GM20431 (cell line): ENCODE measurements at regions not wholly inside any gene's neighbourhood (a gene's known extent, or its start where the extent isn't known, plus 50 kb on each side); places are given as distances from the start of the nearest gene placed in this dataset.
"Not testable (repeated sequence)": the region's sequence is repeated elsewhere in the genome, so short reads cannot be mapped to it uniquely, and the experiment has no call there.

Experiments
- in situ Hi-C: fragments of 300-500 bp; cut with MseI, MboI; formaldehyde crosslinking; loops from one replicate; pipeline ENCODE4 v1.15.0; 2020; ENCODE audit warnings: low sequenced_read_pairs; ENCODE audit not compliant: unreplicated experiment

DNA sequence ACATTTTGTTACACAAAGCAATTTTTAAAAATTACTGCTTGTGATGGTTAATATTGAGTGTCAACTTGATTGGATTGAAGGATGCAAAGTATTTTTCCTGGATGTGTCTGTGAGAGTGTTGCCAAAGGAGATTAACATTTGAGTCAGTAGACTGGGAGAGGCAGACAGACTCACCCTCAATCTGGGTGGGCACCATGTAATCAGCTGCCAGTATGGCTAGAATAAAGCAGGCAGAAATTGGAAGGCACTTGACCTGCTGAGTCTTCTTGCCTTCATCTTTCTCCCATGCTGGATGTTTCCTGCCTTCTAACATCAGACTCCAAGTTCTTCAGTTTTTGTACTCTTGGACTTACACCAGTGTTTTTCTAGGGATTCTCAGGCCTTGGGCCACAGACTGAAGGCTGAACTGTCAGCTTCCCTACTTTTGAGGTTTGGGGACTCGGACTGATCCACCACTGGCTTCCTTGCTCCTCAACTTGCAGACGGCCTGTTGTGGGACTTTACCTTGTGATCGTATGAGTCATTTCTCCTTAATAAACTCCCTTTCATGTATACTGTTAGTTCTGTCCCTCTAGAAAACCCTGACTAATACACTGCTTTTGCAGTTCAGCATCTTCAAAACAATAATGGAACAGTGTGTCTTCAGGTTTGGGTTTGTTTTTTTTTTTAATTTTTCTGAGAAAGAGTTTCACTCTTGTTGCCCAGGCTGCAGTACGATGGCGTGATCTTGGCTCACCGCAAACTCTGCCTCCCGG is 244.1 kb upstream of the SEMA3C start:
- in situ Hi-C loops: no loop called here

DNA sequence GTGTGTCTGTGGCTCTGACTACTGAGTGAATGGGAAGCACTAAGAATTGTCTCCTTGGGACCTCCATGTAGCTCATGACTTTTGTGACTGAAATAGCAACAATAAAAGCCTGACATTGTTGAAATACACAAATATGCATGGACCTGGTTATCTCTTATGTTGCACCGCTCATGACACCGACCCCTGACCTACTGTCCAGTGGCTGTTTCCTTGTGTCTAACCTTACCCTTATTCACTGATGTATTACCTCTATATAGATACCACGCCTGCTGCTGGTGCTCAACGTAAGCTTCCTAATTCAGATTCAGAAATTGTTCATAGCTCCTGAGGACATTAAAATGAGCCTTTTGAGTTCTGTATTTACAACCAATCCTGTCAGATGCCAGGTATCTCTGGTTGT is 243.4 kb upstream of the SEMA3C start:
- in situ Hi-C loops: no loop called here

DNA sequence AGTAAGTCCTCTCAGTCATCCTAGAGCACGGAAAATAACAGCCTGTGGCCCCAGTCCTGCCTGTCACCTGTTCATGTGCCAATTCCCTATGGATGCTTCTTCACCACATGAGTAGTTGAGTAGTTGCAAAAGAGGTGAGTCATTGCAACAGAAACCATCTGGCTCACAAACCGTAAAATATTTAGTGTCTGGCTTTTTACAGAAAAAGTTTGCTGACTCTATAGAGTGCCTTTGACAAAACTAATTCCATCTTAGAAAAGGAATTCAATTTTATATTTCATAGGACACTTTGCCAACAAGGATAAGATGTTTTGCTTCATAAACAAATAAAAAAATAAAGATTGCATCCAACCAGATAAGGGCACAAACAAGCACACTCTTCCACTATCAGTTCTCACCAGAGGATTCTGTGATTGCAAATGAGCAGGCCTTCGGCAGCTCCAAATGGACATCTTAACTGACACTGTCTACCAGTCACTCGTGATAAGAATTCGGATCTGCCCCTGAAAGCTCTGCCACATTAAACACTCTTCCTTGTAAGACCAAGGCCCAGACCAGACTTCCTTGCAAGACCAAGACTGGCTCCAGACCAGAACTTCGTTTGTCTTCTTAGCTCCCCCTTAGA is 242.7 kb upstream of the SEMA3C start:
- in situ Hi-C loops: no loop called here

DNA sequence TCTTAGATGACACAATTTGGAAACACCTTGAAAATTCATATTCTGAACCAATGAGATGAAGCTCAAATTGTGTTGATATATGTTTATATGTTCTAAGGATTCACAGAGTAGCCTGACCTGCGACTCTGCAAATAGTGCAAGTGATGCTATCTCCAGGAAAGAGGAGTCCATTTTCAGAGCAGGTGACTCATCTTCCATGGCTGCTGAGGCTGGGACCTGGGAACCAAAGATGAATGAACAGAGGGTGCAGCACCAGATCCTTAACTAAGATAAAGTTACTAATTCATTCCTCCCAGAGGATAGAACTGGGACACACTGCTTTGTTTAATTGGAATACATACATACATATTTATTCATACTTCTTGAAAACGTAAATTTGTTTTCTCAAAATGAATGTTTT is 240.6 kb upstream of the SEMA3C start:
- in situ Hi-C loops: no loop called here

DNA sequence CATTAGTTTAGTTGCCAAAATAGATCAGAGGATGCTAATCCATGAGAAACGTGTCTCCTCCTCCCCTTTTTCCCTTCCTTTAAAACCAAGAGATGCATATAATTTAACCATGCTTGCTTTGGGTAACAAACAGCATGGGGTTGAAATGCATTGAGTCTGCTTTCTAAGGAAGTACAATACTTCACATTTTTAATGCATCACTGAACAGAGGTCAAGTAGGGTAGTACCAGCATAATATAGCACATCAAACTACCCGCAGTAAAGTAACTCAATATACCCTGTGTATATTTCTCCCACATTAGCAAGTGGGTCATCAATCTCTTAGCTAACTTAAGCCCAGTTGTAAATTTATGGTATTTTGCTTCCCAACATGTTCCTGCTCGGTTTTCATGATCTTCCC is 239.3 kb upstream of the SEMA3C start:
- in situ Hi-C loops: no loop called here

DNA sequence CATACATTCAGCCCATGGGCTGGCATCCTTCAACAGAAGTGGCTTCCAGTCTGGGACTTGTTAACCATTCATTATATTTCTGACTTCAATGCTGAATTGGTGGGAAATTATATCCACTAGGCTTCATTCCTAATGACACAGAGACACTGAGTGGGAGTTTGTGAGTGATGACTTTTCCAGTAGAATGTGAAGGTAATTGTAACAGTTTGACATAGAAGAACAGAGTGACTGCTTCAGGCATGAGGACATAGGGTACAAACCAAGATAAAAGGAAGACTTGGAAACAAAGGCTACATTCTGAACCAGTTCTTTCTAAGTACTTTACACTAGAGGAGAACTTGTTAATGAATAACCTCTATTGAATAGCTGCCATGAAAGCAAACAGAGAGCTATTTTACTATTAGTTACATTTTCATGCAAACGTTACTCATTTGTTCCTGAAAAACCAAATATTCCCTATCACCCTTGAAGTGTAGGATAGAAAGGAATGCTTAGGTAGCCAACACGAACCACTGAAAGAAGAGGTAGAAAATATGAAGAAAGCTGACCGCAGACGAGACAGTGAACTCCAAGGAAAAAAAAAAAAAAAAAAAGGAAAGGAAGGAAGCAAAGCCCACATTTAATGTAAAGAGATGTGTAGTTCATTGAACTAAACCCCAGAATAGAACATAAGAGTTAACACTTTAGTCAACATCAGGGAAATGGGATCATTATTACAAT is 237.0 kb upstream of the SEMA3C start:
- in situ Hi-C loops: no loop called here

DNA sequence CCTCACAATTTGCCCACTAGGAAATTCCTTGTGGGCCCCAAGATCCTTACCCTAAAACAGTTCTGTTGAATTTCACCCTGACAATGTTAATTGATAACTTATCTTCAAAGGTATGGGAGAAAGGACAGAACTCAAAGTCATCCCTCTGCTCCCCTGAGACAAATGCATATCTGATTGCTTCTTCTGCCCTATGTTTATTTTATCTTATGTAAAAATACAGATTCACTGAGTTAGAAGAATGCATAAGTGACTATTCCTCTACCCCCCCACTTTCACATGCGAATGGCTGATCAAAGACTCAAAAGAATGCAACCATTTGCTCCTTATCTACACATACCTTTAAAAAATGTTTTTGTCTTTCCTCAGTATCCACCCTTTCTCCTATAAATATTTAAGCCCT is 235.7 kb upstream of the SEMA3C start:
- in situ Hi-C loops: no loop called here

DNA sequence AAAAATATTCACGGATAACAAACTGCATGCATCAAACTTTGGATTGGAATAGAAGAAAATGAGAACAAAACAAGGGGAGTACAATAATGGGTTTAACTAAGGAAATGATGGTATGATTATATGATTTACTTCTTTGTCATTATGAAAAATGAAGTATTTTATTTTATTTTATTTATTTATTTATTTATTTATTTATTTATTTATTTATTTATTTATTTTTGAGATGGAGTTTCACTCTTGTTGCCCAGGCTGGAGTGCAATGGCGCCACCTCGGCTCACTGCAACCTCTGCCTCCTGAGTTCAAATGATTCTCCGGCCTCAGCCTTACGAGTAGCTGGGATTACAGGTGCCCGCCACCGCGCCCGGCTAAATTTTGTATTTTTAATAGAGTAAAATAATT is 234.1 kb upstream of the SEMA3C start:
- in situ Hi-C loops: not testable (repeated sequence)

DNA sequence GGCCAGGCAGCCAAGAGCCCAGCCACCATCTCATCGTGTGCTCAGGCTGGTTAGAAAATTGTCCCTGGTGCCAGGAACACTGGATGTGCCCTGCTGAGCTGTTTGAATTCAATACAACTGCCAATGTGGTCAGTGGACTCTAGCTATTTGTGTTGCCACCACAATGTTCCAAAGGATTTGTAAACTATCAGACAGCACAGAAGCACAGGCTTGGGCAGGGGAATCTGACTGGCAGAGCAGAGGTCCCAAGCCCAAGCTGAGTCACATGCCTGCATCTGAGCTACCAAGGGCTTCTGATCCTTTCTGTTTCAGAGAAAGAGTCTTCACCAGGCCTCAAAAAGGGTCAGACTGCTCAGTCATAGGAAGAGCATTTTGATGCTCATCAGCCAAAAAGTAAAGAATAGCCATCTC is 232.1 kb upstream of the SEMA3C start:
- in situ Hi-C loops: no loop called here

DNA sequence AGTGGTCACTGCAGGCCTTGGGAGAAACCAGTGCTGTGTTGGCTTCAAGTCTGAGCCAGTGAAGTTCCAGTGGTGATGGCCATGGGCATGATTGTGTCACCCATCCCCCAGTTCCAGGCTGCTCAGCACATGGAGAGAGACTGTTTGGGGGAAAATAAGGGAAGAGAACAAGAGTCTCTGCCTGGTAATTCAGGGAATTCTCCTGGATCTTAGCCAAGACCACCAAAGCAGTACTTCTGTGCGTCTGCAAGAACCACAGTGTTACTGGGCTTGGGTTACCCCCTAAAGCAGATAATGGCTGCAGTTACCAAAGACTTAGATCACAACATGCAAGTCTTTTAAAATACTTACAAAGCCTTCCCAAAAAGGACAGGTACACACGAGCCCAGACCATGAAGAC is 225.0 kb upstream of the SEMA3C start:
- in situ Hi-C loops: no loop called here

DNA sequence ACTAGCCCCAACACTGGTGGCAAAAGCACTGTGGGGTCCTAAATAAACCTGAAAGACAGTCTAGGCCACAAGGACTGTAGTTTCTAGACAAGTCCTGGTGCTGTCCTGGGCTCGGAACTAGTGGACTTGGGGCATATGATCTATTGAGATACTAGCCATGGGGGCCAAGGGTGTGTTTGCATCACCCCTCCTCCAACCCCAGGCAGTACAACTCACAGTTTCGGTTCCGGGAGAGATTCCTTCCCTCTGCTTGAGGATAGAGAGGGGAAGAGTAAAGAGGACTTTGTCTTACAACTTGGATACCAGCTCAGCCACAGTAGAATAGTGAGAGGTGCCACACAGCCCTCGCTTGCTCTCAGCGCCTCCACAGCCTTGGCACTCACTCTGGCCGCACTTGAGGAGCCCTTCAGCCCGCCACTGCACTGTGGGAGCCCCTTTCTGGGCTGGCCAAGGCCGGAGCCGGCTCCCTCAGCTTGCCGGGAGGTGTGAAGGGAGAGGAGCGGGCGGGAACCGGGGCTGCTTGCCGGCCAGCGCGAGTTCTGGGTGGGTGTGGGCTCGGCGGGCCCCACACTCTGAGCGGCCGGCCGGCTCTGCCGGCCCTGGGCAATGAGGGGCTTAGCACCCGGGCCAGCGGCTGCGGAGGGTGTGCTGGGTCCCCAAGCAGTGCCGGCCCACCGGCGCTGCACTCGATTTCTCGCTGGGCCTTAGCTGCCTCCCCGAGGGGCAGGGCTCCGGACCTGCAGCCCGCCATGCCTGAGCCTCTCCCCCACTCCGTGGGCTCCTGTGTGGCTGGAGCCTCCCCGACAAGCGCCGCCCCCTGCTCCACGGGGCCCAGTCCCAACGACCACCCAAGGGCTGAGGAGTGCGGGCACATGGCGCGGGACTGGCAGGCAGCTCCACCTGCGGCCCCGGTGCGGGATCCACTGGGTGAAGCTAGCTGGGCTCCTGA is 222.7 kb upstream of the SEMA3C start:
- in situ Hi-C loops: not testable (repeated sequence)

DNA sequence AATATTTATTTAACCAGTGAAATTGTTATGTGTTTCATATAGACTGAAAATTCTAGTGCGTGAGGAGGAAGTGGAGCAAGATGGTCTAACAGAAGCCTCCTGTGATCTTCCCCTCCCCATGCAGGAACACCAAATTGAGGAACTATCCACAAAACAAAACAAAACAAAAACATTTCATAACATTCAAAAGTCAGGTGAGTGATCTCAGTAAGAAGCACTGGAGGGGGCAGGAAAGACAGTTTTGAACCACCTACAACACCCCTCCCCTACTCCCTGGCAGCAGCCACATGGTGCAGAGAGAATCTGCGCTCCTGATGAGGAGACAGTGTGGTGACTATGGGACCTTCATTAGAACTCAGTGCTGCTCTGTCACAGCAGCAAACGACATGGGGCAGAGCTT is 221.9 kb upstream of the SEMA3C start:
- in situ Hi-C loops: no loop called here

DNA sequence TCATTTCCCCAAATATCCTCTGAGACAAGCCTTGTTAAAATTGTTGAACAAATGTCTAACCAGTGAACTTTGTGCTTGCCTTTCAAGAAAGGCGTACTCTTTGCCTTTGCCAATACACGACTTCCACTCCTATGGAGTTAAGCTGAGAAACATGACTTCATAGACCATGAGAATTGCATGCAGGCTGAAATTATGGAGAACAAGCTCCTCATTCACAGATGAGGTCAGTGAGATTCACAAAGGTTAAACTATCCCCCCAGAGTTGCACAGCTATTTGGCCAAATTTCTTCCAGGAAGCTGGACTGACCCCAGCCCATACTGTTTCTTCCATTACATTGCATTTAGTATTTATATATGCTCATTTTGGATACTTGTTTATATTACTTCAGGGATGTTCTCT is 221.4 kb upstream of the SEMA3C start:
- in situ Hi-C loops: no loop called here

DNA sequence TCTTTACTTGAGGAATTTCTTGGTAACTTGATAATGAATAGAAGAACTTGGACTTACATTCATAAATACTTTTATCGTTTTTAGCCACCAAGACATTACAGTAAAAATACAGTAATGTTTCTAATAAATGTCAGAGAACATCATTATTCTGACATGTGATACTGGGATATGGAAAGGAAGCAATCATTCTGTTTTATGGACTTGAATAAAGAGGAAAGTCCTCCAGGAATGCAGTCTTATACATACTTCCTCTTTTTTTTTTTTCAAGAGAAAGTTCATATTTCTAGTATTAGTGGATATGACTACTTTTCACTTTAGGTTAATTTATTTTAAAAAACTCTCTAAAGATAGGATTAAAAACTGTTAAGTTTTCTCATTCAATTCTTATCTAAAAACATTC is 220.0 kb upstream of the SEMA3C start:
- in situ Hi-C loops: no loop called here

DNA sequence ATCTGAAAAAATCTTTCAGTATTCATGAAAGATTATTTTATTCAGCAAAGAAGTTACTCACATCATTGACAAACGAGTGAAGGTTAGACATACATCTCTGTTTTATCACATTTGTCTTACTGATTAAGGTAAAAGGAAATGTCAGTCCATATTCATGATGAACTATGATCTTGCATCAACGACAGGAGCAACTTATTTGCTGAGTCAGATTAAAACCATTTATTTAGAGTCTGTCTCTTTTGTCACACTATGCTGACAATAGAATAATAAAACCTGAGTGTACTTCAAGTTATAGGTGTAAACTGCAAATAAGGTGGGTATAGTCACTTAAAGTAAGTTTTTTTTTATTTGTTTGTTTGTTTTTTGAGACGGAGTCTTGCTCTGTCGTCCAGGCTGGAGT is 216.5 kb upstream of the SEMA3C start:
- in situ Hi-C loops: no loop called here

DNA sequence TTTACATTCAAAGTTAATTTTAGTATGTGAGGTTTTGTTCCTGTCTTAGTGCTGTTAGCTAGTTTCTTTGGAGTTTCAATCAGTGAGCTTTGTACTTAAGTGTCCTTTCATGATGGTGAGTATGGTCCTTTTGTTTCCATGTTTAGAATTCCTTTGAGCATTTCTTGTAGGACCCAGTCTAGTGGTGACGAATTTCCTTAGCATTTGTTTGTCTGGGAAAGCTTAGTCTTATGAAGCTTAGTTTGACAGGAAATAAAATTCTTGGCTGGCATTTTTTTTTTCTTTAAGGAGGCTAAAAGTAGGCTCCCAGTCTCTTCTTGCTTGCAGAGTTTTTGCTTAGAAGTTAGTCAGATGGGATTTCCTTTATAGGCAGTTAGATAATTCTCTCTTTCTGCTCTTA is 209.2 kb upstream of the SEMA3C start:
- in situ Hi-C loops: no loop called here

DNA sequence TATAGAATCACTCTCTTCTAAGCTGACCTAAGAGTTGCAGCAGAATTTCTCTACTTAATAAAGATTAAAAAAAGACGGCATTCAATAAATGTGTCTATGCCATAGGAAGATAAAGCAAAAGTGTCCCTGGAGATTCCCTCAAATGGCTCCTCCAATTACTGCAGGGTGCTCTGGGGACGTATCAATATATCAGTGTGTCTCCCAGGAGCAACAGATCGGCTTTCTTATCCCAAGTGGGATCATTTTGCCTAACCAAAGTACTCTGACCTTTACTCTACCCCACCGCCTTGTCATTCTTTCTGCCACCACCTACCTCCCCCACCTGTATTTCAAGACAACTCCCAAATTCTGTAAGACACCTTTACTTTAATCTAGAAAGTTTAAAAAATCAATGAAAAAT is 202.0 kb upstream of the SEMA3C start:
- in situ Hi-C loops: no loop called here

DNA sequence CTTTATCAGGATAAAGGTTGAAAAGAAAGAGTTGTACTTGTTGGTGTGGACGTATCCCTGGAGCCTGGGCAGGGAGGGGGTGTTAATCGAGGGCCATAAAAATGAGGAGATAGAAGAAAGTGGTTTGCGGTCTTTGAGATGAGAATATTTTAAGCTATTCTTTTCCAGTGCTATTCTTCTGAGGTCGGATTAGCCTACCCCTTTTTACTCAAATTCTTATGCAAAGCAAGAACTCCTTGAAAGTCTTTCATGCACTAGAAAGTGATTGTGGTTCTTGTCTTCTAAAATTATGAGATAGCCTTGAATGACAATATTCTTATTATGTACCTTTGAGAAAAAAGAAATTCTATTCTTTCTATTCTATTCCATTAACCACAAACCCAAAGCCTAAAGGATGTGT is 201.3 kb upstream of the SEMA3C start:
- in situ Hi-C loops: no loop called here

DNA sequence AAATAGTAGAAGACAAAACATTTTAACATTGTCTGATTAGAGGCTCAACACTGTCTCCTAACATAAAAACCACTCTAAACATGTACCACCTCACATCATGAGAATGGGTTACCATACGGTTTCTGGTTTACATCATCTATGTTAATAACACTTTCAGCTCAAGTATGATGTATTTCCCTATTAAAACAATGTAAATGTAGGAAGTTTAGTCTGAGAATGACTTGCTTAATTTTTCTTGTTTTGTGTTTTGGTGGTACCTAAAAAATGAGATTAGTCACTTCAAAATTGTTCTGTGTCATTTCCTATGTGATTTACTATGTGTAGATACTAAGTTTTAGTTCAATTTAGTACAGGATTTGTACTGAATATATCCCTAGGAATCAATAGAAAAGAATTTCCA is 195.8 kb upstream of the SEMA3C start:
- in situ Hi-C loops: no loop called here

DNA sequence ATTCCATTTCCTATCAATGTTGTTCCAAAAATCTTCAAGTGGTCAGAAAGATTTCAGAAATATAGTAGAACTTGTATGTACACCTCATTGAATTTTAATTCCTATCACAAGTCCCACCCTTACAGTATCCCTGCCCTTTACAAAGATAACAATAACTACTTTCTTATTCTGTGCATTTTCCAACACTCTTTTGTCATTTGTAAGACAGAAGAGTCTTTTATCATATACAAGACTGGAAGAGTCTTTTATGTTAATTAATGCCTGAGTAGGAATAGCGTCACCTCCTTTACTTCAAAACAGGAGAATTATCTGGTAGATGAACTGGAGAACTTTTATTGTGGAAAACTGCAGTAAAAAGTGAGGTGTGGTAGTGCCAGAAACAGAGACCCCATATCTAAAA is 193.9 kb upstream of the SEMA3C start:
- in situ Hi-C loops: no loop called here
